WTC11 (cell line): ENCODE measurements at regions not wholly inside any gene's neighbourhood (a gene's known extent, or its start where the extent isn't known, plus 50 kb on each side); places are given as distances from the start of the nearest gene placed in this dataset.

Experiments
- ATAC-seq: fragments of 200-7000 bp; cut with Tn5 transposase; 2 replicates; pipeline ENCODE4 v1.10.0; 2021; ENCODE audit warnings: mild to moderate bottlenecking, moderate library complexity
- CTCF ChIA-PET: fragments of 300-600 bp; sonication (Branson Sonifier 250); formaldehyde crosslinking; loops from one replicate; lab custom pipeline; 2021; ENCODE audit warnings: antibody characterized with exemption; lab: Charles Lee
- POLR2A ChIA-PET: fragments of 350-600 bp; sonication (Branson Sonifier 250); formaldehyde crosslinking; loops from one replicate; lab custom pipeline; 2021; ENCODE audit warnings: antibody characterized with exemption; lab: Charles Lee
- DNase-seq: peaks from one replicate; pipeline ENCODE4 v3.0.0; 2021; ENCODE audit warnings: low spot score
- H3K27ac Mint-ChIP-seq: 2 replicates; pipeline ENCODE4 v1.8.0; 2021; ENCODE audit warnings: mixed read lengths
- H3K27me3 Mint-ChIP-seq: 2 replicates; pipeline ENCODE4 v1.8.0; 2021; ENCODE audit warnings: low read depth, mild to moderate bottlenecking, moderate library complexity, mixed read lengths
- H3K36me3 Mint-ChIP-seq: 2 replicates; pipeline ENCODE4 v1.8.0; 2021; ENCODE audit warnings: mixed read lengths
- H3K4me1 Mint-ChIP-seq: 2 replicates; pipeline ENCODE4 v1.8.0; 2022; ENCODE audit warnings: mixed read lengths
- H3K4me3 Mint-ChIP-seq: 2 replicates; pipeline ENCODE4 v1.8.0; 2021; ENCODE audit warnings: mild to moderate bottlenecking, moderate library complexity, mixed read lengths
- H3K9me3 Mint-ChIP-seq: 2 replicates; pipeline ENCODE4 v1.8.0; 2021; ENCODE audit warnings: mixed read lengths
- ELF4 ChIP-seq: sonication (generic); formaldehyde crosslinking; IDR thresholded peaks from 2 replicates; pipeline ENCODE4 v1.8.1; 2022; ENCODE audit warnings: low read depth, mild to moderate bottlenecking, moderate library complexity, missing genetic modification reagents
- FOXK1 ChIP-seq: sonication (generic); formaldehyde crosslinking; IDR thresholded peaks from 2 replicates; pipeline ENCODE4 v1.8.0; 2022; ENCODE audit warnings: mild to moderate bottlenecking, moderate library complexity, missing genetic modification reagents
- TEAD1 ChIP-seq: sonication (generic); formaldehyde crosslinking; IDR thresholded peaks from 2 replicates; pipeline ENCODE4 v1.8.0; 2022; ENCODE audit warnings: mild to moderate bottlenecking, missing genetic modification reagents
- TEAD4 ChIP-seq: sonication (generic); formaldehyde crosslinking; IDR thresholded peaks from 2 replicates; pipeline ENCODE4 v1.8.0; 2022; ENCODE audit warnings: mild to moderate bottlenecking, missing genetic modification reagents
- ZNF232 ChIP-seq: sonication (generic); formaldehyde crosslinking; IDR thresholded peaks from 2 replicates; pipeline ENCODE4 v1.8.0; 2022; ENCODE audit warnings: mild to moderate bottlenecking, missing genetic modification reagents
- ZNF416 ChIP-seq: fragments of 250-450 bp; sonication (Bioruptor Pico); IDR thresholded peaks from 2 replicates; pipeline ENCODE4 v1.9.0; 2021; ENCODE audit warnings: mild to moderate bottlenecking, inconsistent platforms
- ZNF423 ChIP-seq: fragments of 250-450 bp; sonication (Bioruptor Pico); IDR thresholded peaks from 2 replicates; pipeline ENCODE4 v2.1.2; 2022; ENCODE audit warnings: mild to moderate bottlenecking, moderate library complexity
- TF ChIP-seq, protein P1 (sequence below): sonication (generic); formaldehyde crosslinking; conservative IDR thresholded peaks from 2 replicates; pipeline ENCODE4 v1.8.1; 2022; ENCODE audit warnings: mild to moderate bottlenecking, missing genetic modification reagents
- TF ChIP-seq, protein P2 (sequence below): sonication (generic); formaldehyde crosslinking; IDR thresholded peaks from 2 replicates; pipeline ENCODE4 v1.8.0; 2022; ENCODE audit warnings: missing genetic modification reagents
- TF ChIP-seq, protein P3 (sequence below): sonication (generic); formaldehyde crosslinking; IDR thresholded peaks from 2 replicates; pipeline ENCODE4 v1.8.1; 2023; ENCODE audit warnings: mild to moderate bottlenecking, missing genetic modification reagents, moderate library complexity
- TF ChIP-seq, protein P4 (sequence below): sonication (generic); formaldehyde crosslinking; IDR thresholded peaks from 2 replicates; pipeline ENCODE4 v1.8.1; 2022; ENCODE audit warnings: mild to moderate bottlenecking, missing genetic modification reagents, moderate library complexity, borderline replicate concordance
- TF ChIP-seq, protein P5 (sequence below): sonication (generic); formaldehyde crosslinking; IDR thresholded peaks from 2 replicates; pipeline ENCODE4 v1.8.0; 2022; ENCODE audit warnings: mild to moderate bottlenecking, missing genetic modification reagents
- TF ChIP-seq, protein P6 (sequence below): sonication (generic); formaldehyde crosslinking; IDR thresholded peaks from 2 replicates; pipeline ENCODE4 v1.8.1; 2023; ENCODE audit warnings: mild to moderate bottlenecking, missing genetic modification reagents, moderate library complexity
- TF ChIP-seq, protein P7 (sequence below): sonication (generic); formaldehyde crosslinking; IDR thresholded peaks from 2 replicates; pipeline ENCODE4 v1.8.1; 2022; ENCODE audit warnings: missing genetic modification reagents, borderline replicate concordance
- TF ChIP-seq, protein P8 (sequence below): sonication (generic); formaldehyde crosslinking; IDR thresholded peaks from 2 replicates; pipeline ENCODE4 v1.8.1; 2022; ENCODE audit warnings: mild to moderate bottlenecking, moderate library complexity, missing genetic modification reagents

DNA sequence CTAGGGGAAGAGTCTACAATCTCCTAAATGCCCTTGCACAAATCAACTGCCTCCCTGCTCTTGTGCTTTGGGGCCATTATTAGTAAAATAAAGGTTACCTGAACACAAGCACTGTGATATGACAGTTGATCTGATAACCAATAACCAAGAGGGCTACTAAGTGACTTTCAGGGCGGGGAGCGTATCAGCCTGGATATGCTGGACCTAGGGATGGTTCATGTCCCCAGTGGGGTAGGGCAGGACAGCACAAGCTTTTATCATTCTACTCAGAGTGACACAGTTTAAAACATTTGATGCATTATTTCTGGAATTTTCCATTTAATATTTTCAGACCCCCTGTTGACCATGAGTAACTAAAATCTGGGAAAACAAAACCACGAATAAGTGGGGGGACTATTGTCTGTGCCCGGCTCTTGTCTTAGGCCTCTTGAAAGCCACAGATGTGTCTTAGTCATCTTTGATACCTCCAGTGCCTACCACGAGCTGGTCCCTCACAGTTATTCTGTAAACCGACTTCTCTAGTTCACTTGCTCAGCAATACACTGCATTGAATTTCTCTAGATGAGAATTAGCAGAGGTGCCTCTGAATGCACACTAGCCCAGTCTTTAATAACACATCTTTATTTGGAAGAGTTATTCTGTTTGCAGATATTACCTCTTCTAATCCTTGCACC lies 94.6 kb upstream of the DHX40 start (continued):
- TF ChIP-seq, protein P1, sequence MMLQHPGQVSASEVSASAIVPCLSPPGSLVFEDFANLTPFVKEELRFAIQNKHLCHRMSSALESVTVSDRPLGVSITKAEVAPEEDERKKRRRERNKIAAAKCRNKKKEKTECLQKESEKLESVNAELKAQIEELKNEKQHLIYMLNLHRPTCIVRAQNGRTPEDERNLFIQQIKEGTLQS: no peak
- TF ChIP-seq ELF4: no peak
- no peak for TF ChIP-seq FOXK1 (CRISPR knock-in tag)

DNA sequence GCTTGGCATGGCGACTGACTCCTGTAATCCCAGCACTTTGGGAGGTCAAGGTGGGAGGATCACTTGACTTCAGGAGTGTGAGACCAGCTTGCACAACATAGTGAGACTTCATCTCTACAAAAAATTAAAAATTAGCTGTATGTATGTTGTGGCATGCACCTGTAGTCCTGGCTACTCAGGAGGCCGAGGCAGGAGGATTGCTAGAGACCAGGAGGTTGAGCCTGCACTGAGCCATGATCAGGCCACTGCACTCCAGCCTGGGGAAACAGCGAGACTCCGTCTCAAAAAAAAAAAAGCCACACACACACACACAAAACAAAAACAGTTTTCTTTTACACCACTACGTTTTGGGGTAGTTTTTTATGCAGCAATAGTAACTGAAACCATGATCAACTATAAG lies 89.0 kb upstream of the DHX40 start:
- Mint-ChIP-seq H3K4me3 (no peak overlapping the region), H3K36me3 (no peaks in the 10 kb centered on the region), H3K9me3 (no peaks in the 10 kb centered on the region), H3K4me1 (no peaks in the 10 kb centered on the region), H3K27me3 (no peaks in the 10 kb centered on the region), H3K27ac (no peak overlapping the region)
- TF ChIP-seq TEAD1 (CRISPR knock-in tag): no peak
- TF ChIP-seq ELF4: no peak
- ATAC-seq: no peak
- POLR2A ChIA-PET: no interaction called here
- DNase-seq: no peak
- CTCF ChIA-PET: no interaction called here

DNA sequence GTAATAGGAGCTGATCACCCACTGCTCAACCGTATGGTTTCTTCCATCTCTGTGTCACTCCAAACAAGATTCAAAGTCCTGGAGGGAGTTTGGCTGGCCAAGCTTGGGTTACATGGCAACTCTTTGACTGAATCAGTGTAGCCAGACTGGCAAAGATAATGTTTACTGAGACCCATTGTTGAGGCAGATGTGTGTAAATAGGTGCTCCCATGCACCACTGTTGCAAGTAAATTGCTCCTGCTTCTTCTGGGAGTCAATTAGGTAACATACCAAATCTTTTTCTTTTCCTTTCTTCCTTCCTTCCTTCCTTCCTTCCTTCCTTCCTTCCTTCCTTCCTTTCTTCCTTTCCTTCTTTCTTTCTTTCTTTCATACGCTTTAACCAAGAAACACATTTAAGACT lies 86.3 kb upstream of the DHX40 start:
- CTCF ChIA-PET: interaction anchor here (0.6 to 0.8 kb wide), 2 partner anchors 169 to 501 kb away, joined by 4 read pairs; no protein-coding TSS in a partner anchor
- H3K4me3 Mint-ChIP-seq: no peak overlapping the region
- H3K27me3 Mint-ChIP-seq: no peaks in the 10 kb centered on the region
- H3K9me3 Mint-ChIP-seq: no peaks in the 10 kb centered on the region
- TF ChIP-seq, protein P2, sequence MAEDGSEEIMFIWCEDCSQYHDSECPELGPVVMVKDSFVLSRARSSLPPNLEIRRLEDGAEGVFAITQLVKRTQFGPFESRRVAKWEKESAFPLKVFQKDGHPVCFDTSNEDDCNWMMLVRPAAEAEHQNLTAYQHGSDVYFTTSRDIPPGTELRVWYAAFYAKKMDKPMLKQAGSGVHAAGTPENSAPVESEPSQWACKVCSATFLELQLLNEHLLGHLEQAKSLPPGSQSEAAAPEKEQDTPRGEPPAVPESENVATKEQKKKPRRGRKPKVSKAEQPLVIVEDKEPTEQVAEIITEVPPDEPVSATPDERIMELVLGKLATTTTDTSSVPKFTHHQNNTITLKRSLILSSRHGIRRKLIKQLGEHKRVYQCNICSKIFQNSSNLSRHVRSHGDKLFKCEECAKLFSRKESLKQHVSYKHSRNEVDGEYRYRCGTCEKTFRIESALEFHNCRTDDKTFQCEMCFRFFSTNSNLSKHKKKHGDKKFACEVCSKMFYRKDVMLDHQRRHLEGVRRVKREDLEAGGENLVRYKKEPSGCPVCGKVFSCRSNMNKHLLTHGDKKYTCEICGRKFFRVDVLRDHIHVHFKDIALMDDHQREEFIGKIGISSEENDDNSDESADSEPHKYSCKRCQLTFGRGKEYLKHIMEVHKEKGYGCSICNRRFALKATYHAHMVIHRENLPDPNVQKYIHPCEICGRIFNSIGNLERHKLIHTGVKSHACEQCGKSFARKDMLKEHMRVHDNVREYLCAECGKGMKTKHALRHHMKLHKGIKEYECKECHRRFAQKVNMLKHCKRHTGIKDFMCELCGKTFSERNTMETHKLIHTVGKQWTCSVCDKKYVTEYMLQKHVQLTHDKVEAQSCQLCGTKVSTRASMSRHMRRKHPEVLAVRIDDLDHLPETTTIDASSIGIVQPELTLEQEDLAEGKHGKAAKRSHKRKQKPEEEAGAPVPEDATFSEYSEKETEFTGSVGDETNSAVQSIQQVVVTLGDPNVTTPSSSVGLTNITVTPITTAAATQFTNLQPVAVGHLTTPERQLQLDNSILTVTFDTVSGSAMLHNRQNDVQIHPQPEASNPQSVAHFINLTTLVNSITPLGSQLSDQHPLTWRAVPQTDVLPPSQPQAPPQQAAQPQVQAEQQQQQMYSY (CRISPR knock-in tag): no peak
- TF ChIP-seq, protein P3, sequence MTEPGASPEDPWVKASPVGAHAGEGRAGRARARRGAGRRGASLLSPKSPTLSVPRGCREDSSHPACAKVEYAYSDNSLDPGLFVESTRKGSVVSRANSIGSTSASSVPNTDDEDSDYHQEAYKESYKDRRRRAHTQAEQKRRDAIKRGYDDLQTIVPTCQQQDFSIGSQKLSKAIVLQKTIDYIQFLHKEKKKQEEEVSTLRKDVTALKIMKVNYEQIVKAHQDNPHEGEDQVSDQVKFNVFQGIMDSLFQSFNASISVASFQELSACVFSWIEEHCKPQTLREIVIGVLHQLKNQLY: no peak
- TF ChIP-seq, protein P4, sequence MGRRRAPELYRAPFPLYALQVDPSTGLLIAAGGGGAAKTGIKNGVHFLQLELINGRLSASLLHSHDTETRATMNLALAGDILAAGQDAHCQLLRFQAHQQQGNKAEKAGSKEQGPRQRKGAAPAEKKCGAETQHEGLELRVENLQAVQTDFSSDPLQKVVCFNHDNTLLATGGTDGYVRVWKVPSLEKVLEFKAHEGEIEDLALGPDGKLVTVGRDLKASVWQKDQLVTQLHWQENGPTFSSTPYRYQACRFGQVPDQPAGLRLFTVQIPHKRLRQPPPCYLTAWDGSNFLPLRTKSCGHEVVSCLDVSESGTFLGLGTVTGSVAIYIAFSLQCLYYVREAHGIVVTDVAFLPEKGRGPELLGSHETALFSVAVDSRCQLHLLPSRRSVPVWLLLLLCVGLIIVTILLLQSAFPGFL: no peak
- TF ChIP-seq ZNF423 (CRISPR knock-in tag): no peak
- TF ChIP-seq, protein P5, sequence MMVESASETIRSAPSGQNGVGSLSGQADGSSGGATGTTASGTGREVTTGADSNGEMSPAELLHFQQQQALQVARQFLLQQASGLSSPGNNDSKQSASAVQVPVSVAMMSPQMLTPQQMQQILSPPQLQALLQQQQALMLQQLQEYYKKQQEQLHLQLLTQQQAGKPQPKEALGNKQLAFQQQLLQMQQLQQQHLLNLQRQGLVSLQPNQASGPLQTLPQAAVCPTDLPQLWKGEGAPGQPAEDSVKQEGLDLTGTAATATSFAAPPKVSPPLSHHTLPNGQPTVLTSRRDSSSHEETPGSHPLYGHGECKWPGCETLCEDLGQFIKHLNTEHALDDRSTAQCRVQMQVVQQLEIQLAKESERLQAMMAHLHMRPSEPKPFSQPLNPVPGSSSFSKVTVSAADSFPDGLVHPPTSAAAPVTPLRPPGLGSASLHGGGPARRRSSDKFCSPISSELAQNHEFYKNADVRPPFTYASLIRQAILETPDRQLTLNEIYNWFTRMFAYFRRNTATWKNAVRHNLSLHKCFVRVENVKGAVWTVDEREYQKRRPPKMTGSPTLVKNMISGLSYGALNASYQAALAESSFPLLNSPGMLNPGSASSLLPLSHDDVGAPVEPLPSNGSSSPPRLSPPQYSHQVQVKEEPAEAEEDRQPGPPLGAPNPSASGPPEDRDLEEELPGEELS (CRISPR knock-in tag): no peak
- TF ChIP-seq, protein P6, sequence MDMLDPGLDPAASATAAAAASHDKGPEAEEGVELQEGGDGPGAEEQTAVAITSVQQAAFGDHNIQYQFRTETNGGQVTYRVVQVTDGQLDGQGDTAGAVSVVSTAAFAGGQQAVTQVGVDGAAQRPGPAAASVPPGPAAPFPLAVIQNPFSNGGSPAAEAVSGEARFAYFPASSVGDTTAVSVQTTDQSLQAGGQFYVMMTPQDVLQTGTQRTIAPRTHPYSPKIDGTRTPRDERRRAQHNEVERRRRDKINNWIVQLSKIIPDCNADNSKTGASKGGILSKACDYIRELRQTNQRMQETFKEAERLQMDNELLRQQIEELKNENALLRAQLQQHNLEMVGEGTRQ (CRISPR knock-in tag): no peak
- no peak for TF ChIP-seq TEAD4 (CRISPR knock-in tag)
- TF ChIP-seq ZNF232 (CRISPR knock-in tag): no peak
- TF ChIP-seq ELF4: no peak
- no peak for TF ChIP-seq ZNF416 (CRISPR knock-in tag)
- TF ChIP-seq, protein P7, sequence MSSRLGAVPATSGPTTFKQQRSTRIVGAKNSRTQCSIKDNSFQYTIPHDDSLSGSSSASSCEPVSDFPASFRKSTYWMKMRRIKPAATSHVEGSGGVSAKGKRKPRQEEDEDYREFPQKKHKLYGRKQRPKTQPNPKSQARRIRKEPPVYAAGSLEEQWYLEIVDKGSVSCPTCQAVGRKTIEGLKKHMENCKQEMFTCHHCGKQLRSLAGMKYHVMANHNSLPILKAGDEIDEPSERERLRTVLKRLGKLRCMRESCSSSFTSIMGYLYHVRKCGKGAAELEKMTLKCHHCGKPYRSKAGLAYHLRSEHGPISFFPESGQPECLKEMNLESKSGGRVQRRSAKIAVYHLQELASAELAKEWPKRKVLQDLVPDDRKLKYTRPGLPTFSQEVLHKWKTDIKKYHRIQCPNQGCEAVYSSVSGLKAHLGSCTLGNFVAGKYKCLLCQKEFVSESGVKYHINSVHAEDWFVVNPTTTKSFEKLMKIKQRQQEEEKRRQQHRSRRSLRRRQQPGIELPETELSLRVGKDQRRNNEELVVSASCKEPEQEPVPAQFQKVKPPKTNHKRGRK (CRISPR knock-in tag): no peak
- no peak for TF ChIP-seq TEAD1 (CRISPR knock-in tag)
- TF ChIP-seq, protein P8, sequence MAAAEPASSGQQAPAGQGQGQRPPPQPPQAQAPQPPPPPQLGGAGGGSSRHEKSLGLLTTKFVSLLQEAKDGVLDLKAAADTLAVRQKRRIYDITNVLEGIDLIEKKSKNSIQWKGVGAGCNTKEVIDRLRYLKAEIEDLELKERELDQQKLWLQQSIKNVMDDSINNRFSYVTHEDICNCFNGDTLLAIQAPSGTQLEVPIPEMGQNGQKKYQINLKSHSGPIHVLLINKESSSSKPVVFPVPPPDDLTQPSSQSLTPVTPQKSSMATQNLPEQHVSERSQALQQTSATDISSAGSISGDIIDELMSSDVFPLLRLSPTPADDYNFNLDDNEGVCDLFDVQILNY (CRISPR knock-in tag): no peak
- no peaks in the 10 kb centered on the region for H3K36me3 Mint-ChIP-seq
- H3K27ac Mint-ChIP-seq: no peak overlapping the region
- POLR2A ChIA-PET: no interaction called here
- no peaks in the 10 kb centered on the region for H3K4me1 Mint-ChIP-seq
- no peak for DNase-seq
- no peak for ATAC-seq
